H9 (cell line): ENCODE measurements at regions not wholly inside any gene's neighbourhood (a gene's known extent, or its start where the extent isn't known, plus 50 kb on each side); places are given as distances from the start of the nearest gene placed in this dataset.
A peak's percentile ranks its signal among the peaks of the same experiment; 100 is the strongest.

ENCODE experiments used
- DNase-seq: peaks from one replicate; pipeline ENCODE4 v3.0.0-alpha.2; 2017
- H2AFZ ChIP-seq: one replicate; pipeline ENCODE4 v1.6.1; 2013; ENCODE audit warnings: mild to moderate bottlenecking, low read length, control low read depth, moderate library complexity
- H2AK5ac ChIP-seq: 2 replicates; pipeline ENCODE4 v1.6.1; 2013; ENCODE audit warnings: low read length, control low read depth, mixed read lengths; ENCODE audit not compliant: insufficient read length
- H2BK120ac ChIP-seq: one replicate; pipeline ENCODE4 v1.6.1; 2013; ENCODE audit warnings: low read depth, mild to moderate bottlenecking, low read length, control low read depth, inconsistent platforms; ENCODE audit not compliant: poor library complexity, severe bottlenecking
- H2BK12ac ChIP-seq: 2 replicates; pipeline ENCODE4 v1.6.1; 2013; ENCODE audit warnings: low read length, control low read depth, mixed read lengths, low read depth; ENCODE audit not compliant: insufficient read length
- H2BK15ac ChIP-seq: 2 replicates; pipeline ENCODE4 v1.6.1; 2013; ENCODE audit warnings: low read depth, low read length, control low read depth
- H2BK20ac ChIP-seq: one replicate; pipeline ENCODE4 v1.6.1; 2013; ENCODE audit warnings: low read depth, mild to moderate bottlenecking, low read length, control low read depth, inconsistent platforms; ENCODE audit not compliant: poor library complexity, severe bottlenecking
- H2BK5ac ChIP-seq: 2 replicates; pipeline ENCODE4 v1.6.1; 2013; ENCODE audit warnings: low read length, control low read depth, mixed read lengths; ENCODE audit not compliant: insufficient read length
- H3K14ac ChIP-seq: 2 replicates; pipeline ENCODE4 v1.6.1; 2013; ENCODE audit warnings: low read length, control low read depth; ENCODE audit not compliant: insufficient read depth
- H3K18ac ChIP-seq: 2 replicates; pipeline ENCODE4 v1.6.1; 2013; ENCODE audit warnings: low read depth, mild to moderate bottlenecking, mixed read lengths, low read length, control low read depth; ENCODE audit not compliant: insufficient read length
- H3K23ac ChIP-seq: 2 replicates; pipeline ENCODE4 v1.6.1; 2013; ENCODE audit warnings: low read length, control low read depth, mixed read lengths, low read depth; ENCODE audit not compliant: insufficient read length
- H3K23me2 ChIP-seq: 2 replicates; pipeline ENCODE4 v1.6.1; 2013; ENCODE audit warnings: low read depth, mild to moderate bottlenecking, mixed read lengths, low read length, control low read depth; ENCODE audit not compliant: insufficient read length, poor library complexity, severe bottlenecking
- H3K27ac ChIP-seq: 2 replicates; pipeline ENCODE4 v1.5.1; 2013; ENCODE audit warnings: low read length, control low read depth, mixed read lengths, low read depth; ENCODE audit not compliant: insufficient read length
- H3K27me3 ChIP-seq: 2 replicates; pipeline ENCODE4 v1.6.1; 2013; ENCODE audit warnings: low read length, control low read depth, inconsistent platforms; ENCODE audit not compliant: insufficient read depth
- H3K4ac ChIP-seq: 2 replicates; pipeline ENCODE4 v1.6.1; 2013; ENCODE audit warnings: low read depth, mild to moderate bottlenecking, control low read depth, inconsistent platforms, low read length, moderate library complexity
- H3K4me1 ChIP-seq: 2 replicates; pipeline ENCODE4 v1.6.1; 2013; ENCODE audit warnings: low read length, control low read depth, inconsistent platforms; ENCODE audit not compliant: insufficient read depth
- H3K4me2 ChIP-seq: 2 replicates; pipeline ENCODE4 v1.6.1; 2013; ENCODE audit warnings: low read length, control low read depth, mixed read lengths; ENCODE audit not compliant: insufficient read length, insufficient read depth
- H3K56ac ChIP-seq: 2 replicates; pipeline ENCODE4 v1.6.1; 2013; ENCODE audit warnings: low read depth, mild to moderate bottlenecking, mixed read lengths, low read length, control low read depth; ENCODE audit not compliant: insufficient read length
- H3K79me1 ChIP-seq: 2 replicates; pipeline ENCODE4 v1.6.1; 2013; ENCODE audit warnings: low read depth, mild to moderate bottlenecking, moderate library complexity, low read length, control low read depth, inconsistent platforms; ENCODE audit not compliant: insufficient read depth, poor library complexity, severe bottlenecking
- H3K79me2 ChIP-seq: 2 replicates; pipeline ENCODE4 v1.6.1; 2013; ENCODE audit warnings: low read length, control low read depth, inconsistent platforms; ENCODE audit not compliant: insufficient read depth
- H3K9ac ChIP-seq: 2 replicates; pipeline ENCODE4 v1.6.1; 2013; ENCODE audit warnings: low read length, control low read depth, mixed read lengths; ENCODE audit not compliant: insufficient read length; ENCODE audit errors: extremely low read depth
- H3K9me3 ChIP-seq: one replicate; pipeline ENCODE4 v1.6.1; 2013; ENCODE audit warnings: low read depth, low read length, inconsistent platforms; ENCODE audit not compliant: control insufficient read depth
- H3T11ph ChIP-seq: one replicate; pipeline ENCODE4 v1.6.1; 2013; ENCODE audit warnings: mild to moderate bottlenecking, low read length, control low read depth, inconsistent platforms
- H4K20me1 ChIP-seq: one replicate; pipeline ENCODE4 v1.6.1; 2013; ENCODE audit not compliant: control insufficient read depth, insufficient read length, insufficient read depth
- H4K5ac ChIP-seq: 2 replicates; pipeline ENCODE4 v1.6.1; 2013; ENCODE audit warnings: low read depth, mild to moderate bottlenecking, mixed read lengths, low read length, control low read depth; ENCODE audit not compliant: insufficient read length
- H4K8ac ChIP-seq: replicated peaks from 2 replicates; pipeline ENCODE4 v1.6.1; 2013; ENCODE audit warnings: low read length, control low read depth, mixed read lengths, low read depth; ENCODE audit not compliant: insufficient read length
- H4K91ac ChIP-seq: 2 replicates; pipeline ENCODE4 v1.6.1; 2013; ENCODE audit warnings: low read depth, mild to moderate bottlenecking, moderate library complexity, mixed read lengths, low read length, control low read depth; ENCODE audit not compliant: insufficient read length
- H3K27ac Mint-ChIP-seq, 3 experiments: 2 replicates in 2 of 3; 3 replicates in 1 of 3; pipeline ENCODE4 v1.8.0; 2020 to 2021; ENCODE audit warnings: mixed read lengths in 3 of 3, mild to moderate bottlenecking in 1 of 3, moderate library complexity in 1 of 3
- H3K27me3 Mint-ChIP-seq: 2 replicates; pipeline ENCODE4 v1.8.0; 2021; ENCODE audit warnings: low read depth, mild to moderate bottlenecking, moderate library complexity, mixed read lengths
- H3K36me3 Mint-ChIP-seq, 3 experiments: 2 replicates in 2 of 3; 3 replicates in 1 of 3; pipeline ENCODE4 v1.8.0; 2020 to 2021; ENCODE audit warnings: low read depth in 3 of 3, mixed read lengths in 3 of 3; ENCODE audit not compliant: insufficient read depth in 1 of 3
- H3K4me1 Mint-ChIP-seq, 2 experiments: 2 replicates each; pipeline ENCODE4 v1.8.0; 2020; ENCODE audit warnings: mixed read lengths in 2 of 2
- H3K4me3 Mint-ChIP-seq, 2 experiments: 2 replicates in 1 of 2; 3 replicates in 1 of 2; pipeline ENCODE4 v1.8.0; 2020 to 2021; ENCODE audit warnings: mild to moderate bottlenecking in 2 of 2, mixed read lengths in 2 of 2, moderate library complexity in 1 of 2
- H3K9me3 Mint-ChIP-seq, 2 experiments: 2 replicates in 1 of 2; 3 replicates in 1 of 2; pipeline ENCODE4 v1.8.0; 2020; ENCODE audit warnings: mild to moderate bottlenecking in 2 of 2, mixed read lengths in 2 of 2, moderate library complexity in 1 of 2
- CTCF ChIP-seq: fragments of 200-600 bp; sonication (generic); conservative IDR thresholded peaks from 3 replicates; pipeline ENCODE4 v1.8.0; 2021; ENCODE audit warnings: antibody characterized with exemption, mild to moderate bottlenecking
- WGBS: extraction: QIAGEN DNeasy Blood & Tissue Kit; methylation state at CpG from one replicate; pipeline ENCODE4 v1.1.7; 2013; ENCODE audit warnings: missing lambda C conversion rate, low lambda C conversion rate, mixed read lengths; ENCODE audit not compliant: insufficient read length; ENCODE audit errors: extremely low coverage; 5-methylcytosine and 5-hydroxymethylcytosine counted together

DNA sequence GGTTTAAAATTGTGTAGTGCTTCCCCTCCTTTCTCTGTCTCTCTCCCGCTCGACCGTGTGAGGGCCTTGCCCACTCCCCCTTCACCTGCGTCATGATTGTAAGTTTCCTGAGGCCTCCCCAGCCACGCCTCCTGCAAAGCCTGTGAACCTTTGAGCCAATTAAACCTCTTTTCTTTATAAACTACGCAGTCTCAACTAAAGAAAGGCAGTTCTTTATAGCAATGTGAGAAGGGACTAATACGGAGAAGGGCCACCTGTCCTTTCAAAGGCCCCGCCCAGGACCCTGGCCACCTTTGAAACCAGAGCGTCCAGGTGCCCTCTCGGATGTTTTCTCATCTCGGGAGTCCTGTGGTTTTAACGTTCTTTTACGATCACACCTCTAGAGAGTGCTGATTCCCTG is 741.5 kb downstream of the BRD1 start:
- WGBS = no CpG with 5 or more reads among the region's 13 CpGs
- H3K4me1 Mint-ChIP-seq = peaks cover 5 to 9% of the 10 kb centered on the region in 2 experiments; a peak in 3 of 4 replicates
- H2BK20ac ChIP-seq = no peak overlapping the region
- no peaks in the 10 kb centered on the region for H3K79me2 ChIP-seq
- no peak overlapping the region for H3K4ac ChIP-seq
- no peak overlapping the region for H3K4me2 ChIP-seq
- H3K14ac ChIP-seq = no peak overlapping the region
- no peak overlapping the region for H3K4me3 Mint-ChIP-seq
- no peaks in the 10 kb centered on the region for H3K9me3 ChIP-seq
- no peak overlapping the region for H2BK12ac ChIP-seq
- H3K27ac Mint-ChIP-seq = peak overlapping the region; percentile 23 to 51 (median 50); a peak in 2 of 7 replicates
- no peaks in the 10 kb centered on the region for H3K4me1 ChIP-seq
- no peak overlapping the region for H4K8ac ChIP-seq
- H3K9me3 Mint-ChIP-seq = no peaks in the 10 kb centered on the region
- H3K18ac ChIP-seq = no peak overlapping the region
- H2AFZ ChIP-seq = no peak overlapping the region
- H4K20me1 ChIP-seq = no peaks in the 10 kb centered on the region
- DNase-seq = no peak
- H2BK15ac ChIP-seq = no peak overlapping the region
- peaks cover 7% of the 10 kb centered on the region; the same call in 1 of the 2 replicates for H3K27me3 Mint-ChIP-seq
- no peak overlapping the region for H3K23ac ChIP-seq
- H3K79me1 ChIP-seq = no peaks in the 10 kb centered on the region
- no peak overlapping the region for H4K5ac ChIP-seq
- H2BK120ac ChIP-seq = no peak overlapping the region
- H4K91ac ChIP-seq = no peak overlapping the region
- no peak overlapping the region for H3K56ac ChIP-seq
- H3K23me2 ChIP-seq = no peaks in the 10 kb centered on the region
- H2BK5ac ChIP-seq = no peak overlapping the region
- H3K27me3 ChIP-seq = no peaks in the 10 kb centered on the region
- H3K27ac ChIP-seq = no peak overlapping the region
- no peak overlapping the region for H2AK5ac ChIP-seq
- no peak overlapping the region for H3T11ph ChIP-seq
- H3K9ac ChIP-seq = no peak overlapping the region
- no peak for TF ChIP-seq CTCF
- no peaks in the 10 kb centered on the region for H3K36me3 Mint-ChIP-seq
